K562 (cell line): ENCODE measurements at regions not wholly inside any gene's neighbourhood (a gene's known extent, or its start where the extent isn't known, plus 50 kb on each side); places are given as distances from the start of the nearest gene placed in this dataset.

ENCODE experiments used
- ATF1 ChIP-seq, 2 experiments: fragments of 450-650 bp in 1 of 2; IDR thresholded peaks; 2 replicates each; pipeline ENCODE4 v1.6.1; 2016; ENCODE audit warnings: missing compliant biosample characterization in 1 of 2, missing genetic modification characterization in 1 of 2
- CBFA2T3 ChIP-seq: fragments of 450-650 bp; IDR thresholded peaks from 2 replicates; pipeline ENCODE4 v1.6.1; 2017
- CGGBP1 ChIP-seq: fragments of 250-450 bp; sonication (Bioruptor Pico); IDR thresholded peaks from 2 replicates; pipeline ENCODE4 v1.9.0; 2021; ENCODE audit warnings: mild to moderate bottlenecking
- CHD1 ChIP-seq: fragments of 200-600 bp; sonication (generic); IDR thresholded peaks from one replicate; pipeline ENCODE4 v1.6.1; 2012; ENCODE audit warnings: mild to moderate bottlenecking, moderate library complexity, low read length, inconsistent platforms
- FOXK2 ChIP-seq, 2 experiments: fragments of 450-650 bp; IDR thresholded peaks in 1 of 2; conservative IDR thresholded peaks in 1 of 2; 2 replicates each; pipeline ENCODE4 v1.6.1; 2016; ENCODE audit warnings: low read depth in 2 of 2, mild to moderate bottlenecking in 1 of 2
- FOXP1 ChIP-seq: sonication (generic); formaldehyde crosslinking; IDR thresholded peaks from 2 replicates; pipeline ENCODE4 v1.8.0; 2022; ENCODE audit warnings: mild to moderate bottlenecking, missing genetic modification reagents
- GABPB2 ChIP-seq: fragments of 250-450 bp; sonication (Bioruptor Pico); conservative IDR thresholded peaks from 2 replicates; pipeline ENCODE4 v1.5.1; 2021; ENCODE audit warnings: mild to moderate bottlenecking
- HDAC2 ChIP-seq: fragments of 450-650 bp; IDR thresholded peaks from 2 replicates; pipeline ENCODE4 v1.6.1; 2016; ENCODE audit warnings: mild to moderate bottlenecking
- JUN ChIP-seq, 2 experiments: sonication (generic) in 1 of 2; formaldehyde crosslinking in 1 of 2; IDR thresholded peaks; 2 replicates each; pipeline versions ENCODE4 v1.6.1 to v1.8.0; 2012 to 2022; ENCODE audit warnings: borderline replicate concordance in 2 of 2, mild to moderate bottlenecking in 2 of 2, improper control_type of control experiment in 1 of 2, low read depth in 1 of 2, low read length in 1 of 2, missing genetic modification reagents in 1 of 2
- KLF13 ChIP-seq: fragments of 450-650 bp; IDR thresholded peaks from 2 replicates; pipeline ENCODE4 v1.6.1; 2016; ENCODE audit warnings: missing genetic modification characterization, low read depth, mild to moderate bottlenecking, missing compliant biosample characterization, moderate library complexity, borderline replicate concordance
- KLF6 ChIP-seq: fragments of 250-450 bp; sonication (Bioruptor Pico); IDR thresholded peaks from 2 replicates; pipeline ENCODE4 v1.4.0; 2020; ENCODE audit warnings: mild to moderate bottlenecking, moderate library complexity, borderline replicate concordance
- MCM5 ChIP-seq: fragments of 450-650 bp; IDR thresholded peaks from 2 replicates; pipeline ENCODE4 v1.6.1; 2016; ENCODE audit warnings: low read depth
- MEIS2 ChIP-seq: fragments of 450-650 bp; IDR thresholded peaks from 2 replicates; pipeline ENCODE4 v1.6.1; 2014; ENCODE audit warnings: mild to moderate bottlenecking; ENCODE audit not compliant: partially characterized antibody
- MITF ChIP-seq: IDR thresholded peaks from 2 replicates; pipeline ENCODE4 v1.6.1; 2014; ENCODE audit warnings: antibody characterized with exemption
- MTA3 ChIP-seq: fragments of 450-650 bp; formaldehyde crosslinking; IDR thresholded peaks from 2 replicates; pipeline ENCODE4 v1.6.1; 2017; ENCODE audit warnings: mild to moderate bottlenecking, borderline replicate concordance
- NFRKB ChIP-seq: fragments of 450-650 bp; IDR thresholded peaks from 2 replicates; pipeline ENCODE4 v1.6.1; 2016; ENCODE audit warnings: low read depth
- NKRF ChIP-seq: fragments of 450-650 bp; IDR thresholded peaks from 2 replicates; pipeline ENCODE4 v1.6.1; 2016; ENCODE audit warnings: borderline replicate concordance
- NR1H2 ChIP-seq: sonication (generic); formaldehyde crosslinking; IDR thresholded peaks from 2 replicates; pipeline ENCODE4 v1.4.0; 2020; ENCODE audit warnings: mild to moderate bottlenecking, missing genetic modification reagents
- NR3C1 ChIP-seq: sonication (generic); formaldehyde crosslinking; IDR thresholded peaks from 2 replicates; pipeline ENCODE4 v1.8.1; 2022; ENCODE audit warnings: missing genetic modification reagents
- PURB ChIP-seq: sonication (generic); formaldehyde crosslinking; IDR thresholded peaks from 2 replicates; pipeline ENCODE4 v1.9.0; 2021; ENCODE audit warnings: low read depth, mild to moderate bottlenecking, missing genetic modification reagents
- SMAD1 ChIP-seq: fragments of 150-350 bp; IDR thresholded peaks from 2 replicates; pipeline ENCODE4 v1.6.1; 2014; ENCODE audit warnings: low read length, low read depth; ENCODE audit not compliant: partially characterized antibody
- ZBTB1 ChIP-seq: sonication (generic); formaldehyde crosslinking; IDR thresholded peaks from 2 replicates; pipeline ENCODE4 v1.8.1; 2023; ENCODE audit warnings: missing genetic modification reagents, low read depth, mild to moderate bottlenecking, borderline replicate concordance
- ZFX ChIP-seq: sonication (generic); formaldehyde crosslinking; IDR thresholded peaks from 2 replicates; pipeline ENCODE4 v1.8.0; 2022; ENCODE audit warnings: mild to moderate bottlenecking, missing genetic modification reagents, moderate library complexity
- ZNF24 ChIP-seq: fragments of 450-650 bp; IDR thresholded peaks from 2 replicates; pipeline ENCODE4 v1.6.1; 2016
- ZNF277 ChIP-seq: fragments of 250-450 bp; sonication (Bioruptor Pico); IDR thresholded peaks from 2 replicates; pipeline ENCODE4 v1.8.0; 2022; ENCODE audit warnings: inconsistent platforms, mild to moderate bottlenecking, moderate library complexity, borderline replicate concordance
- ZNF444 ChIP-seq: fragments of 250-450 bp; sonication (Bioruptor Pico); IDR thresholded peaks from 2 replicates; pipeline ENCODE4 v1.4.0; 2020; ENCODE audit warnings: mild to moderate bottlenecking, moderate library complexity
- ZNF507 ChIP-seq: conservative IDR thresholded peaks from 2 replicates; pipeline ENCODE4 v1.6.1; 2017; ENCODE audit warnings: missing genetic modification characterization, missing compliant biosample characterization
- ZSCAN29 ChIP-seq: fragments of 450-650 bp; IDR thresholded peaks from 2 replicates; pipeline ENCODE4 v1.6.1; 2017

GRCh38 chrX:40434947-40435346 is 145.8 kb upstream of the ATP6AP2 start (continued):
- TF ChIP-seq NR3C1 (CRISPR knock-in tag) (no peak), HDAC2 (no peak), NKRF (no peak), CHD1 (no peak), PURB (CRISPR knock-in tag) (no peak), MTA3 (no peak), ZBTB1 (no peak), CGGBP1 (no peak), FOXP1 (no peak), ZNF507 (no peak), ATF1 (CRISPR knock-in tag; IDR thresholded peaks at IDR 0.05) (no peak), ATF1 (tag; IDR thresholded peaks at IDR 0.05) (peak; percentile 48), ZNF444 (CRISPR knock-in tag) (no peak), NR1H2 (no peak), MITF (no peak), NFRKB (no peak), SMAD1 (no peak), MEIS2 (peak; percentile 98), KLF6 (CRISPR knock-in tag) (no peak), GABPB2 (CRISPR knock-in tag) (no peak), JUN (IDR thresholded peaks at IDR 0.05; ENCODE audit: borderline replicate concordance, low read depth, low read length) (no peak; the same call in 1 of the 2 replicates), JUN (CRISPR knock-in tag; IDR thresholded peaks at IDR 0.05; ENCODE audit: borderline replicate concordance) (no peak), CBFA2T3 (peak; percentile 69), FOXK2 (conservative IDR thresholded peaks at IDR 0.05 in 1 of 2, IDR thresholded peaks at IDR 0.05 in 1 of 2; ENCODE audit: low read depth in 2 of 2) (no peak), MCM5 (no peak), ZNF24 (no peak), ZFX (CRISPR knock-in tag) (peak; percentile 54), KLF13 (tag) (no peak), ZNF277 (CRISPR knock-in tag) (no peak), ZSCAN29 (no peak)
